ENCODE measurements at regions not wholly inside any gene's neighbourhood (a gene's known extent, or its start where the extent isn't known, plus 50 kb on each side); places are given as distances from the start of the nearest gene placed in this dataset.

GRCh38 chr5:87954121-87954520, 314.5 kb downstream of the TMEM161B start:
- TF ChIP-seq CTCF (conservative IDR thresholded peaks at IDR 0.05 in 1 of 2, IDR thresholded peaks at IDR 0.05 in 1 of 2; ENCODE audit: extremely low read depth in 1 of 2, insufficient read depth in 1 of 2, low read depth in 1 of 2, low read length in 2 of 2): no peak
- no peak for TF ChIP-seq EZH2 (IDR thresholded peaks at IDR 0.05; ENCODE audit: borderline replicate concordance, low read length)
